ENCODE measurements at regions not wholly inside any gene's neighbourhood (a gene's known extent, or its start where the extent isn't known, plus 50 kb on each side); places are given as distances from the start of the nearest gene placed in this dataset.

GRCh38 chr16:85522308-85522841 is 90.7 kb upstream of the GSE1 start:
- intact Hi-C loops (cut with DNase I; ENCODE audit: low total_unique reads): no loop called here

GRCh38 chr16:85522842-85523601 is 90.1 kb upstream of the GSE1 start:
- Histone ChIP-seq H3K36me3 (no peaks in the 10 kb centered on the region), H3K27me3 (no peaks in the 10 kb centered on the region), H3K4me3 (no peak overlapping the region), H3K27ac (peak overlapping the region in 1 of 2 donors; percentile 11), H3K9me3 (no peaks in the 10 kb centered on the region), H3K4me1 (peaks cover 0 to 21% of the 10 kb centered on the region in 2 donors)
- DNase-seq: peak; percentile 44 to 45
- TF ChIP-seq CTCF (IDR thresholded peaks at IDR 0.05): no peak
- no peak for TF ChIP-seq POLR2A (IDR thresholded peaks at IDR 0.05)
- intact Hi-C loops (cut with DNase I; ENCODE audit: low total_unique reads): no loop called here

More at GRCh38 chr16:85522308-85522841, 90.7 kb upstream of the GSE1 start:
- no peaks in the 10 kb centered on the region for H3K36me3 ChIP-seq
- H3K27me3 ChIP-seq: no peaks in the 10 kb centered on the region
- no peak overlapping the region for H3K27ac ChIP-seq
- H3K9me3 ChIP-seq: no peaks in the 10 kb centered on the region
- no peak for DNase-seq
- no peak overlapping the region for H3K4me3 ChIP-seq
- no peak for TF ChIP-seq CTCF (IDR thresholded peaks at IDR 0.05)
- H3K4me1 ChIP-seq: peaks cover 0 to 21% of the 10 kb centered on the region in 2 donors

- no peak for TF ChIP-seq CTCF (IDR thresholded peaks at IDR 0.05)
- no peak for TF ChIP-seq POLR2A (IDR thresholded peaks at IDR 0.05)
- H3K27ac ChIP-seq: peak overlapping the region in 1 of 2 donors; percentile 11
- H3K9me3 ChIP-seq: no peaks in the 10 kb centered on the region
- peaks cover 0 to 21% of the 10 kb centered on the region in 2 donors for H3K4me1 ChIP-seq
- no peaks in the 10 kb centered on the region for H3K27me3 ChIP-seq
- no peaks in the 10 kb centered on the region for H3K36me3 ChIP-seq
- no peak overlapping the region for H3K4me3 ChIP-seq
- DNase-seq: no peak
- intact Hi-C loops (cut with DNase I; ENCODE audit: low total_unique reads): no loop called here
These were observed 89.3 kb upstream of the GSE1 start for GRCh38 chr16:85523602-85524364.

GRCh38 chr16:85524365-85524629 is 88.8 kb upstream of the GSE1 start:
- Histone ChIP-seq H3K4me3 (no peak overlapping the region), H3K27ac (no peak overlapping the region), H3K4me1 (peaks cover 0 to 21% of the 10 kb centered on the region in 2 donors), H3K27me3 (no peaks in the 10 kb centered on the region), H3K9me3 (no peaks in the 10 kb centered on the region), H3K36me3 (no peaks in the 10 kb centered on the region)
- TF ChIP-seq POLR2A (IDR thresholded peaks at IDR 0.05): no peak
- TF ChIP-seq CTCF (IDR thresholded peaks at IDR 0.05): no peak
- no peak for DNase-seq
- intact Hi-C loops (cut with DNase I; ENCODE audit: low total_unique reads): no loop called here

Data from uterus (tissue), 3 donors.